Esophagus muscularis mucosa (tissue), 4 donors: ENCODE measurements at regions not wholly inside any gene's neighbourhood (a gene's known extent, or its start where the extent isn't known, plus 50 kb on each side); places are given as distances from the start of the nearest gene placed in this dataset.

Experiments
- DNase-seq: peaks from one replicate; pipeline ENCODE4 v3.0.0-alpha.2; 2017; ENCODE audit errors: extremely low spot score
- H3K27ac ChIP-seq, 4 donors: fragments of 200-600 bp; sonication (generic); replicated peaks in 1 of 4; 1 replicate in 3 of 4; 2 replicates in 1 of 4; pipeline ENCODE4 v1.5.1; 2016 to 2019; ENCODE audit warnings: mild to moderate bottlenecking in 1 of 4
- H3K27me3 ChIP-seq, 4 donors: fragments of 200-600 bp; sonication (generic); one replicate each; pipeline versions ENCODE4 v1.5.1 to v1.6.0; 2016 to 2019
- H3K36me3 ChIP-seq, 4 donors: fragments of 200-600 bp; sonication (generic); one replicate each; pipeline ENCODE4 v1.5.1; 2016 to 2019
- H3K4me1 ChIP-seq, 4 donors: fragments of 200-600 bp; sonication (generic); one replicate each; pipeline ENCODE4 v1.5.1; 2016 to 2019
- H3K4me3 ChIP-seq, 4 donors: fragments of 200-600 bp; sonication (generic); 1 replicate in 2 of 4; 2 replicates in 2 of 4; pipeline ENCODE4 v1.5.1; 2016 to 2019; ENCODE audit warnings: mild to moderate bottlenecking in 4 of 4, moderate library complexity in 1 of 4
- H3K9me3 ChIP-seq, 4 donors: fragments of 200-600 bp; sonication (generic); 1 replicate in 3 of 4; 2 replicates in 1 of 4; pipeline ENCODE4 v1.5.1; 2016 to 2019
- EP300 ChIP-seq: sonication (generic); formaldehyde crosslinking; IDR thresholded peaks from one replicate; pipeline ENCODE4 v1.6.1; 2017; ENCODE audit warnings: antibody characterized with exemption
- POLR2A ChIP-seq: fragments of 450-650 bp; IDR thresholded peaks from one replicate; pipeline ENCODE4 v1.6.1; 2017; ENCODE audit warnings: antibody characterized with exemption, moderate library complexity, mild to moderate bottlenecking, low read depth
- POLR2AphosphoS5 ChIP-seq, 2 donors: sonication (generic); formaldehyde crosslinking; IDR thresholded peaks; one replicate each; pipeline ENCODE4 v1.6.1; 2017; ENCODE audit warnings: antibody characterized with exemption in 2 of 2
- WGBS: methylation state at CpG from one replicate; pipeline ENCODE4 v1.1.5; 2018; 5-methylcytosine and 5-hydroxymethylcytosine counted together
- intact Hi-C: fragments of 100-400 bp; cut with DNase I; formaldehyde crosslinking; loops from one replicate; pipeline ENCODE4 v1.15.1; 2023
- TF ChIP-seq, protein P1 (sequence below), 3 experiments: fragments of 200-600 bp in 2 of 3; fragments of 450-650 bp in 1 of 3; sonication (generic) in 2 of 3; IDR thresholded peaks; one replicate each; pipeline ENCODE4 v1.5.1; 2017 to 2019; ENCODE audit warnings: antibody characterized with exemption in 3 of 3, mild to moderate bottlenecking in 2 of 3, moderate library complexity in 1 of 3

DNA sequence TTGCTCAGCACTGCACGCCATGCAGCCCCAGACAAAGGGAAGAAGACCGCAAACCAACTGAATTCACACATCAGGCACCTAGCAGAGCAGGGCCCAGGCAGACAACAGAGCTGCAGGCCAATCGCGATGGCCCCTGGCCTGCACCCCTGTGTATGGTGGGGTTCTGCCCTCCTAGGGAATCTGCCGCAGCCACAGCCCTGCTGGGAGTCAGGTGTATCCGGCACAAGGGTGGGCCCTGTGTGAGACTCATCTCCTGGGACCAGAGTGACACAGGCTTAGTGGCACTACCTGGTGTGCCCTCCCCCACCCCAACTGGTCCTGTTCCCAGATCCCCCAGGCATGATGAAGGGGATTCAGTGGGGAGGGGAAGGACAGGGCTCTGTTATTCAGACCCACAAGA lies 122.8 kb downstream of the ATPSCKMT start:
- H3K9me3 ChIP-seq: no peaks in the 10 kb centered on the region
- no peaks in the 10 kb centered on the region for H3K36me3 ChIP-seq
- no peak overlapping the region for H3K27ac ChIP-seq
- no peak for DNase-seq
- peaks cover 0 to 5% (median 0%) of the 10 kb centered on the region in 4 donors for H3K4me1 ChIP-seq
- H3K4me3 ChIP-seq: no peak overlapping the region
- H3K27me3 ChIP-seq: no peaks in the 10 kb centered on the region
- intact Hi-C loops: no loop called here
- TF ChIP-seq POLR2A: no peak
- TF ChIP-seq, protein P1, sequence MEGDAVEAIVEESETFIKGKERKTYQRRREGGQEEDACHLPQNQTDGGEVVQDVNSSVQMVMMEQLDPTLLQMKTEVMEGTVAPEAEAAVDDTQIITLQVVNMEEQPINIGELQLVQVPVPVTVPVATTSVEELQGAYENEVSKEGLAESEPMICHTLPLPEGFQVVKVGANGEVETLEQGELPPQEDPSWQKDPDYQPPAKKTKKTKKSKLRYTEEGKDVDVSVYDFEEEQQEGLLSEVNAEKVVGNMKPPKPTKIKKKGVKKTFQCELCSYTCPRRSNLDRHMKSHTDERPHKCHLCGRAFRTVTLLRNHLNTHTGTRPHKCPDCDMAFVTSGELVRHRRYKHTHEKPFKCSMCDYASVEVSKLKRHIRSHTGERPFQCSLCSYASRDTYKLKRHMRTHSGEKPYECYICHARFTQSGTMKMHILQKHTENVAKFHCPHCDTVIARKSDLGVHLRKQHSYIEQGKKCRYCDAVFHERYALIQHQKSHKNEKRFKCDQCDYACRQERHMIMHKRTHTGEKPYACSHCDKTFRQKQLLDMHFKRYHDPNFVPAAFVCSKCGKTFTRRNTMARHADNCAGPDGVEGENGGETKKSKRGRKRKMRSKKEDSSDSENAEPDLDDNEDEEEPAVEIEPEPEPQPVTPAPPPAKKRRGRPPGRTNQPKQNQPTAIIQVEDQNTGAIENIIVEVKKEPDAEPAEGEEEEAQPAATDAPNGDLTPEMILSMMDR (IDR thresholded peaks at IDR 0.05): no peak
- TF ChIP-seq POLR2AphosphoS5 (IDR thresholded peaks at IDR 0.05): no peak
- TF ChIP-seq EP300: no peak
- no CpG with 5 or more reads among the region's 6 CpGs for WGBS

GRCh38 chr5:10125116-10125515 lies 124.6 kb downstream of the ATPSCKMT start:
- DNase-seq: no peak
- Histone ChIP-seq H3K27ac (no peak overlapping the region), H3K27me3 (no peaks in the 10 kb centered on the region), H3K9me3 (no peaks in the 10 kb centered on the region), H3K4me3 (no peak overlapping the region), H3K36me3 (no peaks in the 10 kb centered on the region), H3K4me1 (peaks cover 0 to 5% (median 0%) of the 10 kb centered on the region in 4 donors)
- TF ChIP-seq POLR2A: no peak
- TF ChIP-seq POLR2AphosphoS5 (IDR thresholded peaks at IDR 0.05): no peak
- no peak for TF ChIP-seq EP300
- TF ChIP-seq, protein P1 (IDR thresholded peaks at IDR 0.05): no peak
- intact Hi-C loops: no loop called here
- WGBS: 93% methylated on average over 9 of the region's 9 CpGs

GRCh38 chr5:10124287-10124686 lies 125.4 kb downstream of the ATPSCKMT start:
- no peak overlapping the region for H3K4me3 ChIP-seq
- intact Hi-C loops: no loop called here
- peaks cover 0 to 5% (median 0%) of the 10 kb centered on the region in 4 donors for H3K4me1 ChIP-seq
- H3K9me3 ChIP-seq: peaks cover 0 to under 1% (median 0%) of the 10 kb centered on the region in 4 donors
- H3K27me3 ChIP-seq: no peaks in the 10 kb centered on the region
- no peak overlapping the region for H3K27ac ChIP-seq
- WGBS: 81% methylated on average over 9 of the region's 9 CpGs
- no peak for TF ChIP-seq POLR2A
- TF ChIP-seq EP300: no peak
- TF ChIP-seq, protein P1 (IDR thresholded peaks at IDR 0.05): no peak
- no peak for TF ChIP-seq POLR2AphosphoS5 (IDR thresholded peaks at IDR 0.05)
- H3K36me3 ChIP-seq: no peaks in the 10 kb centered on the region
- DNase-seq: no peak

- WGBS: 88% methylated on average over 7 of the region's 7 CpGs
- no peak for TF ChIP-seq EP300
- TF ChIP-seq POLR2AphosphoS5 (IDR thresholded peaks at IDR 0.05): no peak
- TF ChIP-seq POLR2A: no peak
- TF ChIP-seq, protein P1 (IDR thresholded peaks at IDR 0.05): no peak
- intact Hi-C loops: no loop called here
- DNase-seq: peak; percentile 85
- no peak overlapping the region for H3K4me3 ChIP-seq
- H3K36me3 ChIP-seq: no peaks in the 10 kb centered on the region
- peaks cover 0 to 5% (median 0%) of the 10 kb centered on the region in 4 donors for H3K4me1 ChIP-seq
- H3K27me3 ChIP-seq: no peaks in the 10 kb centered on the region
- no peak overlapping the region for H3K27ac ChIP-seq
- H3K9me3 ChIP-seq: peaks cover 0 to 6% (median 2%) of the 10 kb centered on the region in 4 donors
Observed at GRCh38 chr5:10123254-10123989, 126.3 kb downstream of the ATPSCKMT start.
